NCI-H1048 (cell line): ENCODE measurements at regions not wholly inside any gene's neighbourhood (a gene's known extent, or its start where the extent isn't known, plus 50 kb on each side); places are given as distances from the start of the nearest gene placed in this dataset.

Experiments
- DNase-seq: peaks from one replicate; lab custom pipeline; 2025; lab: John Stamatoyannopoulos, UW

DNA sequence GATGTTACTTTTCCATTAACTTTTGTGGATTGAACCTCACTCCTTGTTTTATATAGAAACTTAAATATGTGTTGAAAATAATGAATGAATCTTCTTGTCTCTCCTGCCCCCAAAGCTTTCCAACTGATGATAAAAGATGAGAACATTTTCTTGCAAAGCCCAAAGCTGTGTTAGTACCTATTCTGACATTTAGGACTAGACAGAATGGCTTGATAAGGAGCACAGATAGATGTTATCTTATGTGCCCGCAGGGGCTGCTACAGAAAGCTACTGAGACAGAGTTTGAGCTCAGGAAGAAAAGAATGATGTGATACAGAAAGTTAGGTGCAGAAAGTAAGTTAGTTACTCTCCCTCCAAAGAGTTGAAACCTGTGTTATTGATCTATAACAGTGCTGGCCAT, 109.4 kb upstream of the ATP11B start:
- no peak for DNase-seq

DNA sequence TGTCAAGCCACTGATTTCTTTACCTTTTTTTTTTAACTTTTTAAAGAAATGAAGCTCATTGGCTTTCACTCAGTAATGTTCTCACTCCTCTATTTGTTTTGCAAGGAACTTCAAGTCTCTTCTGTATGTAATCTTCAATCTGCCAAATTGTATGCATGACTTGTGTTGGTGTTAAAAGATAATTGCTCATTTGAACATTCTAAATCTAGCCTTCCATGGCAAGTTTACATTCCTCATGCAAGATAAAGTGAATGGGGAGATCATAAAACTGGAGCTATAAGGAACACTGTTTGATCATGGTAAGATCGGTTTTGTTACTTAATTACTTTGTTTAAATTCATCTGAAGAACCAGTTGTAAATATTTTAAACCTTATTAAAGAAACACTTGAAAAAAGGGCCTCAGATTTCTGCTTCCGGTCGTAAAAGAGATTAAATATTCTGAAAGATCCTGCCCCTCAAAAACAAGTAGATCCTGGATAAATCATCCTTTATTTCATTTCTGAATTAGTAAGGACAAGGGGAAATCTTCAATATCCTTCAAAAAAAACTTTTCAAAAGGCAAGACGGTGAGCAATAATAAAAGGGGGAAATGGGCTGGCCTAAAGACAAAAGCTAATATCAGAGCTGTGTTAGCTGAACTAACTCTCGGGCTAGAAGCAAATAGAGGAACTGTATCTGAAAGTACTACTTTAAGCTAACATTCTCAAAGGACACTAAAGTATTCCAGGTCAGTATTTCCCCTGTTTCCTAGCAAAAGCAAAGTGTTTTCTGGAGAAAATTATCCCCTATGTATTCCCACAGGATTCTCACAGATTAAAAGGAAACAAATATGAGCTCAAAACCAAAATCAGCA, 107.0 kb upstream of the ATP11B start:
- DNase-seq, result no peak

DNA sequence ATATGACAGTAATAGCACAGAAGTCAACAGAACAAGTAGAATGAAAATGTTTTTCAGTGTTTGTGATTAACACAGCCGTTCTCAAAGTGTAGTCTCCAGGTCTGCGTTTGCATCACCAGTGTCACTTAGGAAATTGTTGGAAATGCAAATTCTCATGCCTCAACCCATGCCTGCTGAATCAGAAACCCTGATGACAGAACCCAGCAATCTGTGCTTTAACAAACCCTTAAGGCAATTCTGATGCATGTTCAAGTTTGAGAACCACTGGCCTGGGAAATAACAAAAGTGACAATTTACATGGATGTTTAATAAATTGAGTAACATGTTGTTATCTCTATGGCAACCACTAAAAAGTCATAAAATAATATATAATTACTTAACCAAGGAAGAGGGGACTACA, 103.1 kb upstream of the ATP11B start:
- DNase-seq, result no peak

DNA sequence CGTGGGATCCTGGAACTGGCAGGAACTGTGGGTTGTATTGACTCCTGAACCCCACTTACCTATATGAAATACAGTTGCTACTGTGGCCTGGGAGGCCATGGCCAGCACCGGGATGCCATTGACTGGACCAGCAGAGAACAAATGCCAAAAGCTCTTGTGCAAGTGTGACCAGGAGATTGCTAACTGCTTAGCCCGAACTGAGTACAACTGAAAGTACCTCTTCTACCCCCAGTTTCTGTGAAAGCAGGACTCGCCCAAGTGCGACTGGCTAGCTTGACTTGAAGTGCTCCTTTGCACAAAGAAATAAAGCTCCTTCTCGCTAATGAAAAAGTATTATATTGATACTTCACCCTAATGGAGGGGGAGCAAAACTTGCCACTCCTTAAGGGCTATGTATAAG, 101.3 kb upstream of the ATP11B start:
- no peak for DNase-seq

DNA sequence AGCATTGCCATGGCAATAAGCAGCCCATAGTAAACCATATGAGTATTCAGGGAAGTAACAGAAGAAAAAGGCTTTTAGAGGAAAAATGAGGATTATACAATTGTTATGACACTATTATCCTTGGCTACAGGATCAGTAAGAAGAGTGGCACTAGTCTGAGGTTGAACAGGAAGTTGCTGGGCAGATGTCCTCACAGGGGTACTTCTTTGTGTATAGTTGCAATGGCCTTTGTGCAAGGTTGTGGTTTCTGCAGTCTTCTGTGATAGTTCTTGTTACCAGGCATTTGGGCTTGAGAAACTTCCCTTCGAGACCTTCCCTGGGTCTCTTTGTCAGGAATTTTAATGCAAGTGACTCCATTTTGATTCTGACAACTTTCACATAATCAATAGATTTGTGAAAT, 100.6 kb upstream of the ATP11B start:
- no peak for DNase-seq

- no peak for DNase-seq
Observed at GRCh38 chr3:182693723-182694122, 99.6 kb upstream of the ATP11B start.

- DNase-seq, result no peak
Observed at GRCh38 chr3:182696916-182697315, 96.4 kb upstream of the ATP11B start.

DNA sequence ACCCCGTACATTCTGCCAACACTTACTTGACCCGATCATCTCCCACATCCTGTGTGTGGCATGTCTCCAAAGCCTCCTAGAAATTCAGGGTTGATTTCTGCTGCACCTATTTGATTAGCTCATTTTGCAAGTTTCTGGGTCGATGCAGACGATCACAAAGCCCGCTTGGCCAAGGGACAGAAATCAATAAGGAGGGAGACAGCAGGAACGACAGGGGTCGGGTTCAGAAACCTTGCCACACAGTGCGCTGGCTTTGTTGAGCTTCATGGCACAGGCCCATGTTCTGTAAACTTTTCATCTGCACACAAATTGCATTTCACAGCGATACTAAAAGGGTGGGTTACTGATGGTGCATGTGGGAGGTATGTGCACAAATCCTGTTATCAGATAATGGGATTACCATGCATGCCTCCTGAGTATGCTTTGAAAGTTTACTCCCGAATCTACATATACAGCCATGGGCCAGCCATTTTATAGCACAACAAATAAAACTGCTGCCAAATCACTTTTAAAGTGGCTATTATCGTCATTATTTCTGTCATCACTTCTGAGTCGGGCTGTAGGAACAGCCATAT, 95.9 kb upstream of the ATP11B start:
- DNase-seq, result peak; percentile 23

DNA sequence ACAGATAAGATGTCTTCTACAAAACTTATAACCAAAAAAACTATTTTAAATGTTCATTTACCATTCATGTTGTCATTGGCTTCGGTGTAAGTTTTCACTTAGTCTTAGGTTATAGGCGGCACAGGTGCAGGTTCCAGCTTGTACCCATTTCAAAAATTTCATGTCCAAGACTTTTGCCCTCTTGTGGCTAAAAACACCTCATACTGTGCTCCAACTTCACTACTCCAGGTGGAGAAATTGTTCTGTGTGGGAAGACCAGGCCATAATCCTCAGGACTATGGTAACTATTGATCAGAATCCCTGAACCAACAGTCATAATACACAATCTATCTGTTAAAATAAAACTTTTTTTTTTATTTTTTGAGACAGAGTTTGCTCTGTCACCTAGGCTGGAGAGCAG, 95.2 kb upstream of the ATP11B start:
- no peak for DNase-seq

- DNase-seq, result no peak
Observed at GRCh38 chr3:182699550-182700170, 93.6 kb upstream of the ATP11B start.

- DNase-seq, result no peak
Observed at GRCh38 chr3:182702216-182702615, 91.1 kb upstream of the ATP11B start.

DNA sequence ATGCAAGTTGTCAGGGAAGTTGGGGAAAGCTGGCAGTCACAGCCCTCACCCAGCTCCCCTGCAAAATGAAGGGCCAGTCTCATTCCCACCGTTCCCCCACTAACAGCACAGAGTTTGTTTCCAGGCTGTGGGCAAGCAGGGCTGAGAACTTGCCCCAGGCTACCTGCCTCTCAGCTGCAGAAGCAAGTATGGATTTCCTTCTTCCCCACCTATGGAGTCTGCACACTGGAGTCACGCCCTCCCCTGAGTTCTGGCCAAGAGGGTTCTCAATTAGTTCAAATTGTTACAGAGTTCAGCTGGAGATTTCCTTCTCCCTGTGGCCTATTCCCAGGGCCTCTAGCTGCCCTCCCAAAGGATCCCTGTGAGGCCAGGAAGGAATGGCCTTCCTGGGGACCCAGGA, 90.1 kb upstream of the ATP11B start:
- DNase-seq, result no peak

DNA sequence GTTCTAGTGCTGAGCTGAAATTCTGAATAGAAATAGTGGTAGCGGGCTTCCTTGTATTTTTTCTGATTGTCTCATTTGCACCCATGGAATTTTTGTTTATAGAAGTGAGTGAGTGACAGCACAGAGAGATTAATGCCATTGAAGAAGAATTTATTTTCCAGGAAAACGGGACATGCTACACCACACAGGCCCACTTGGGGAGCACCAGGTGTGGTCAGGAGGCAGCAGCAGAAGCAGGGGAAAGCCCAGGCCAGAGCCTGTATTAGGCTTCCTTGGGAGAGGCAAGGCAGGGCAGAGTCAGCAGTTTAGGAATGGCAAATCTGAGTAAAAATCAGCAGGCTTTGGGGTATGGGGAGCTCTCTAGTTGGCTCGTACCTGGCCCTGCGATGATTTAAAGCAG, 88.4 kb upstream of the ATP11B start:
- no peak for DNase-seq

DNA sequence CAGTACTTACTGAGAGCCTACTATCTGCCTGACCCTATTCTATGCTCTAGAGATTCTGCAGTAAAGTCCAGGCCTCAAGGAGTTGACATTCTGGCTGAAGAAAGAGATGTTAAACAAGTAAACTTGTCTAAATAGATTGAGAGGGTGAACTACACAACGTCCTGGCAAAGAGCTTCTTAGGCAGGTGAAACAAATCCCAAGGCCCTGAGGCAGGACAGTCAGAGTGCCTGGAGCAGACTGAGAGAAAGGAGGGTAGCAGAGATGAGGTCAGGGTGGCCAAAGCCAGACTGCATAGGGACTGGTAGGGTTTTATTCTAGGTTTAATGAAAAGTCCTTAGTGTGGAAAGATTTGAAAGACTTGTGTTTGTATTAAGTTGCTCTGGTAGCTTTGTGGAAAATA, 84.5 kb upstream of the ATP11B start:
- DNase-seq, result no peak

DNA sequence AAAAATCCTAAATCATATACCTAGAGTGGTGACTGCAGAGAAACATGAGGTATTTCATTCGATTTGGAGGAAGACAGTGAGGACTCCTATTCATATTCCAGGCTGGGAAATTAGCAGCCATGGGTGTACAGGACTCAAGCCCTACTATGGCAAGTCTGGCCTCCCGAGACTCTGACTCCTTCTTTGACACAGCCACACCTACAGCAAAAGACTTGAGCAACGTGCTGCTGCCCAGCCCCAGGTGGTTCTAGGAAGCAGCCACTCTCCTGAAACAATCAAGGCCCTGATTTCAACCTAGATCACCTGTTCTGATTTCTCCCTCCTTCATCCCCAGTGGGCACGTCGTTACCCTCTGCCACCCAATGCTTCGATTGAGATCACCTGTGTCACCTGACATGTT, 84.0 kb upstream of the ATP11B start:
- no peak for DNase-seq

GRCh38 chr3:182710557-182711157, 82.6 kb upstream of the ATP11B start:
- no peak for DNase-seq

GRCh38 chr3:182711261-182711683, 82.0 kb upstream of the ATP11B start:
- DNase-seq, result no peak

GRCh38 chr3:182711853-182712252, 81.5 kb upstream of the ATP11B start:
- no peak for DNase-seq

DNA sequence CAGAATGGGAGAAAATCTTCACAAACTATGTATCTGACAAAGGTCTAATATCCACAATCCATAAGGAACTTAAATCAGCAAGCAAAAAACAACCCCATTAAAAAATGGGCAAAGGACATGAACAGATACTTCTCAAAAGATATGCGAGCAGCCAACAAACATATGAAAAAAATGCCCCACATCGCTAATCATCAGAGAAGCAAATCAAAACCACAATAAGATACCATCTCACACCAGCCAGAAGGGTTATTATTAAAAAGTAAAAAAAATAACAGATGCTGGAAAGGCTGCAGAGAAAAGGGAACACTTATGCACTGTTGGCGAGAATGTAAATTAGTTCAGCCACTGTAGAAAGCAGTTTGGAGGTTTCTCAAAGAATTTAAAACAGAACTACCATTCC, 80.2 kb upstream of the ATP11B start:
- DNase-seq, result no peak

DNA sequence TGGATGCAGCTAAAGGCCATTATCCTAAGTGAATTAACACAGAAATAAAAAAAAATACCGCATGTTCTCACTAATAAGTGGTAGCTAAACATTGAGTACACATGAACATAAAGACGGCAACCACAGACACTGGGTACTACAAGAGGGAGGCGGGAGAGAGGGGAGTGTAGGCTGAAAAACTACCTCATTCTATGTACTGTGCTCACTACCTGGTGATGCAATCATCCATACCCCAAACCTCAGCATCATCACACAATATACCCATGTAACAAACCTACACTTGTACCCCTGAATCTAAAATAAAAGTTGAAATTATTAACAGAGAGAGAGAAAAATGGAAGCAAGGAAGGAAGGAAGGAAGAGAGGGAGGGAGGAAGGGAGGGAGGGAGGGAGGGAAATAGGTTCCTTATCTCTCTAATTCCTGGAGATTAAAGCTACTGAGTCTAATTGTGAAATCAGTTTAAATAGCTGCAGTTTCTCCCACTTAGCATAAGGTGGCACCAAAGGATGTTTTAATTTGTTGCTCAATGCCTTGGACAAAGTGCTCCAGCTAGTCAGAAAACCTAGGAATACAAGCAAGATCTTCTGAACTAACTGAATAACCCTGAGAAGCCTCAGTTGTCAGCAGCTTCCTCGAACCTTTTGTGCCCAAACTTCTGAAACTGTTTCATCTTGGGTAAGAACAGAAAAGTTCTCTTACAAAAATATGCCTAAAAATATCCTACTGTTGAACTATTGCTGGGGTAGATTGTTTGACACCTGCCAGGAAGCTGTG, 79.4 kb upstream of the ATP11B start:
- DNase-seq, result no peak

DNA sequence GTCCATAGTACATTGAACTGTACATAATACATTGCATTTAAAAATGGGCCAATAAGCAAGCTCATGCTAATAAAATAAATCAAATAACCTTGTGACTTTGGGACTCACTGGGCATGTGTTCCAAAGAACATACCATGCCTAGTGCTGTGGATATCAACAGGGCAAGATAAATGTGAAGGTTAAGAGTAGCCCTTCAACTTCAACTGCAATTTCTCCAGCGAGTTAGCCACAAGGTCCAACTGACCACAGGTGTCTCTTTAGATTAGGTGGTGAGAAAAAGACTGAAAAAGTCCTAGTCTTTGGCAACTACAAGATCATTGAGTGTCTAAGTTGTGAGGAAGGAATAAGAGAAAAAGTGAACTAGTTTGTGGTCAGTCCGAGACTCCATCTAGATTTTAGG, 78.3 kb upstream of the ATP11B start:
- no peak for DNase-seq

GRCh38 chr3:182716114-182716688, 77.1 kb upstream of the ATP11B start:
- no peak for DNase-seq
